NCI-H1092 treated with DMSO at 0.1 percent for 48 hours (cell line): ENCODE measurements at regions not wholly inside any gene's neighbourhood (a gene's known extent, or its start where the extent isn't known, plus 50 kb on each side); places are given as distances from the start of the nearest gene placed in this dataset.

Source experiments
- DNase-seq: peaks from one replicate; lab custom pipeline; 2025; lab: John Stamatoyannopoulos, UW

GRCh38 chr13:109516186-109516585 lies 270.2 kb downstream of the IRS2 start:
- no peak for DNase-seq

- no peak for DNase-seq
Measured at GRCh38 chr13:109510013-109510412, 276.4 kb downstream of the IRS2 start.

GRCh38 chr13:109509154-109509900 lies 277.1 kb downstream of the IRS2 start:
- DNase-seq = no peak

- DNase-seq = peak; percentile 36
Measured at GRCh38 chr13:109500146-109500773, 286.1 kb downstream of the IRS2 start.

GRCh38 chr13:109497917-109498316 lies 288.5 kb downstream of the IRS2 start:
- no peak for DNase-seq

- no peak for DNase-seq
Measured at GRCh38 chr13:109496216-109496615, 290.2 kb downstream of the IRS2 start.

- peak; percentile 94 for DNase-seq
Measured at GRCh38 chr13:109494925-109495369, 291.4 kb downstream of the IRS2 start.

- no peak for DNase-seq
Measured at GRCh38 chr13:109485136-109485794, 301.1 kb downstream of the IRS2 start.

GRCh38 chr13:109483284-109483683 lies 303.1 kb downstream of the IRS2 start:
- no peak for DNase-seq

GRCh38 chr13:109481040-109481439 lies 305.3 kb downstream of the IRS2 start:
- no peak for DNase-seq

- no peak for DNase-seq
Measured at GRCh38 chr13:109480011-109480955, 306.1 kb downstream of the IRS2 start.

GRCh38 chr13:109479534-109479933 lies 306.8 kb downstream of the IRS2 start:
- no peak for DNase-seq

GRCh38 chr13:109476001-109476400 lies 310.4 kb downstream of the IRS2 start:
- no peak for DNase-seq

- DNase-seq = no peak
Measured at GRCh38 chr13:109468123-109468522, 318.3 kb downstream of the IRS2 start.

- DNase-seq = no peak
Measured at GRCh38 chr13:109465148-109465547, 321.2 kb downstream of the IRS2 start.

GRCh38 chr13:109454167-109454917 lies 332.0 kb downstream of the IRS2 start:
- DNase-seq = no peak

- no peak for DNase-seq
Measured at GRCh38 chr13:109451726-109452125, 334.7 kb downstream of the IRS2 start.

GRCh38 chr13:109448629-109449028 lies 337.8 kb downstream of the IRS2 start:
- DNase-seq = no peak

- DNase-seq = no peak
Measured at GRCh38 chr13:109447667-109448066, 338.7 kb downstream of the IRS2 start.

GRCh38 chr13:109440320-109440719 lies 346.1 kb downstream of the IRS2 start:
- no peak for DNase-seq

- no peak for DNase-seq
Measured at GRCh38 chr13:109439813-109440212, 346.6 kb downstream of the IRS2 start.
